CD4-positive, alpha-beta T cell treated with Interleukin-15 for 4 hours (primary cell): ENCODE measurements at regions not wholly inside any gene's neighbourhood (a gene's known extent, or its start where the extent isn't known, plus 50 kb on each side); places are given as distances from the start of the nearest gene placed in this dataset.

Experiments
- DNase-seq: peaks from one replicate; pipeline ENCODE4 v3.0.0-alpha.2; 2020; ENCODE audit warnings: low spot score

- DNase-seq: no peak
Observed at GRCh38 chr9:13896922-13897835, 416.8 kb downstream of the NFIB start.

DNA sequence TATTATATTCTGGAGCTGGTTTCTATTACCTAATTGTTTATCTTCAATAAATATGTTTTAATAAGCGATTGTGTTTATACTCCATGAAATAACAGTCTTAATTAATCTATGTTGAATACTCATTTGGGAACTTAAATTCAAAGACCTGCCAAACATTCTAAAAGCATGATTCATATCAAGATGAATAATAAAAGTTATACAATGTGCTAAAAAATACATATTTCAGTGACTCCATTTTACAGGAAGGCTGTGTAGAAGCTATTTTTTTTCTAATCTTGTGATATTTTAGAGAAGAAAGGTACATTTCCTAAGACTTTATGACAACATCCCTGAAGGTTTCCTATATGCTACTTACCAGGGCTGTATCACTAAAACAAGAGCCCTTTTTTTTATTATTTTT lies 417.9 kb downstream of the NFIB start:
- no peak for DNase-seq

- no peak for DNase-seq
Observed at GRCh38 chr9:13885258-13885657, 428.7 kb downstream of the NFIB start.

- DNase-seq: no peak
Observed at GRCh38 chr9:13879981-13880380, 434.0 kb downstream of the NFIB start.

- DNase-seq: no peak
Observed at GRCh38 chr9:13879011-13879410, 434.9 kb downstream of the NFIB start.

- no peak for DNase-seq
Observed at GRCh38 chr9:13878241-13878711, 435.7 kb downstream of the NFIB start.

GRCh38 chr9:13876741-13877140 lies 437.2 kb downstream of the NFIB start:
- DNase-seq: no peak

GRCh38 chr9:13873203-13873602 lies 440.7 kb downstream of the NFIB start:
- no peak for DNase-seq

DNA sequence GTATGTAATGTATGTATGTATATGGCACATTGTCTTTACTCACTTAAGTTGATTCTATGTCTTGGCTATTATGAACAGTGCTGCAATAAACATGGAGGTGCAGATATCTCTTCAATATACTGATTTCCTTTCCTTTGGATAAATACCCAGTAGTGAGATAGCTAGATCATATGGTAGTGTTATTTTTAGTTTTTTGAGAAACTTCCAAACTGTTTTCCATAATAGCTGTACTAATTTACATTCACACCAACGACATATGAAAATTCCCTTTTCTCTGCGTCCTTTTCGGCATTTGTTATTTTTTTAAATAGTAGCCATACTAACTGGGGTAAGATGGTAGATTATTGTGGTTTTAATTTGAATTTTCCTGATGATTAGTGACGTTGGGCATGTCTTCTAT lies 445.6 kb downstream of the NFIB start:
- DNase-seq: no peak

DNA sequence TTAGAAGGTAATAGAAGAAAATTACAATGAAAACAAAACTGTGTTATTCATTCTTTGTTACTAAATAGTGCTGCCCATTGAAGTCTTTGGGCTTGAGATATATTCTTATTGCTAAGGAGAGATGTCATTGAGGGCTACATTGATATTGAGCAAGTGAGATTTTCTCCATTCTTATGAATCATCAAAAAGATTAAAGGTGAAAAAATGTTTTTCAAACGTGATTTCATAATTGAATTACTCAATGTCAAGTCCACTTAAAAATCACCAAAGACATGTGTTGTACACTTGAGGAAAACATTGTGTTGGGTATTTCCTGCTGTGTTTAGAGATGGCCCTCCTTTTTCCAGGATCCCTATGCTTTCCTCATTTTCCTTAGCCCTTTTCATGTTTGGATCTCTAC lies 448.1 kb downstream of the NFIB start:
- no peak for DNase-seq

DNA sequence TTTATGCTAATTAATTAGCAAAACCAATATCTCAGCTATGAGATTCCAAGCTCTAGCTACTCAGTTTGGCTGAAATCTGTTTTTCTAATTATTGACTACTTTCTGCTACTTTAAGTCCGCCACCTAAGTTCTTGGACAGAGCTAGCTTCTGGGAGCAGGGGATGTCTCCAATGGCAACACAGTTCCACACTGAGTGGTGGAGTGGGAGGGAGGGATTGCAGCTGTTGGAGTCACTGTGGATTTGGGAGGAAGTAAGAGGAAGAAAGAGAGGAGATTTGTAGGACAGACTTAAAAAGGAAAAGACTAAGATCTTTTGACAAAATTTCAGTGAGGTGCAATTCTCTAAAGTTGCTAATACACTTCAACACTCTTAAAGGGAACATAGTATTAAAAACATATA lies 450.8 kb downstream of the NFIB start:
- no peak for DNase-seq

DNA sequence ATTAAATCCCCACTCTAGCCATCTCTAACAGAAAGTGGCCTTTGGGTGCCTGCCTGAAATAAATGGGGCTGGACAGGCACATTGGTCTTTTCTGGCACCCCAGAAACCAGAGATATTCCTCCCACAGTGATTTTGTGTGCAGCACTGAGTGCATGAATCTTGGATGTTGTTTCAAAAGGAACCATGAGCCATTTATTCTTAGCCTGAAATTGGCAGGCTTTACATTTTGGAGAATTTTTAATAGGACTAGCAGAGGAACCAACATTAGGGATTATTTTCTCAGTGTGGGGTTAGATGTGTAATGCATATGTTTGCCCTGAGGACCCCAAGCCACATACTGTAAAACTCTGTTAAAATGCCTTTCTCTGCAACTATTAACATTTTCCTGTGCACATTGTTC lies 451.3 kb downstream of the NFIB start:
- DNase-seq: no peak

GRCh38 chr9:13860946-13861640 lies 452.8 kb downstream of the NFIB start:
- DNase-seq: no peak

GRCh38 chr9:13860019-13860418 lies 453.9 kb downstream of the NFIB start:
- no peak for DNase-seq

- DNase-seq: no peak
Observed at GRCh38 chr9:13857521-13857920, 456.4 kb downstream of the NFIB start.

- no peak for DNase-seq
Observed at GRCh38 chr9:13847270-13847669, 466.7 kb downstream of the NFIB start.

DNA sequence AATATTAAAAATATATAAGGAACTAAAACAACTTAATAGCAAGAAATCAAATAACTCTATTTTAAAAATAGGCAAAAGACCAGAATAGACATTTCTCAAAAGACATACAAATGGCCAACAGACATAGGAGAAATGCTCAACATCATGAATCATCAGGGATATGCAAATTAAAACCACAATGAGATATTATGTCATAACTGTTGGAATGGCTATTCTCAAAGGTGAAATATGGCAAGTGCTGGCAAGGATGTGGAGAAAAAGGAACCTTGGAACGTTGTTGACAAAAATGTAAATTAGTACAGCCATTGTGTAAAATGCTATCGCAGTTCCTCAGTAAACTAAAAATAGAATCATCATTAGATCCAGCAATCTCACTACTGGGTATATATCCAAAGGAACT lies 468.5 kb downstream of the NFIB start:
- no peak for DNase-seq

GRCh38 chr9:13841746-13842462 lies 472.0 kb downstream of the NFIB start:
- DNase-seq: no peak

- DNase-seq: no peak
Observed at GRCh38 chr9:13832446-13832845, 481.5 kb downstream of the NFIB start.

DNA sequence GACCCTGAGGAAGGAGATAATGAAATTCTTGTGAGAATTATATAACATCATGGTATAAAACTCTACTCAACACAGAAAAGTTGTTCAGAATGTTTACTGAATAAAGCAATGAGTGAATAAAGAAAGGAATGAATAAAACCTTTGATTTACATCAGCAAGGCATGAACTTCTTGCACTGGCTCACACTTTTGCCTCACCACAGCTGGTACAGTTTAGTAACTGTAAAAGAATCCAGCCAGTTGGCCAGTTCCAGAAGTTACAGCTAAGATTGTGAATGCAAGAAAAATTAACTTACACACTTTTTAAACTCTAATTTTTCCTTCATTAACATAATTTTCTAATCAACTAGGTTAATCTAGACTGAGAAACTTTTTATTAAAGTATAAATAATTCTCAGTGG lies 490.9 kb downstream of the NFIB start:
- no peak for DNase-seq

DNA sequence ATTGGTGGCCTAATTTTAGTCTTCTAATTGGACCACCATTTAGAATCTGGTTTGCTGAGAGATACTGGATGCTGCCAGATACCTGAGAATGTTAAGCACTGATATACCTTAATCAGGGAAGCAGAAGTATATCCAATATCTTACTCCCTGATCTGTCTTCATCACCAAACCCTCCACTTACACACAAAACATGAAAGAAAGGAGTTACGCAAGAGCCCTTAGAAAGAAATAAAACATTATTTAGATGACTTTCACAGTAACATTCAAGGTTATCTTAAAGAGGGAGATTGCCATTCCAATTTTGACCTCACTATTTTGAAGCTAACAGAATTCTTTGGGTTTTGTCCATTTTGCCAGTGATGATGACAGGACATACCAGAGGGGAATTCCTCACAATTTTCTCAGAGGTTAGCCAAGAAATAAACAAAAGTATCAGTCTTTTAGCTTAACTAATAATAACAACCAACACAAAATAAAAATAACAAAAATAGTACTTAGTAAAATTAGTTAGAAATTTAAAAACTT lies 496.1 kb downstream of the NFIB start:
- no peak for DNase-seq

DNA sequence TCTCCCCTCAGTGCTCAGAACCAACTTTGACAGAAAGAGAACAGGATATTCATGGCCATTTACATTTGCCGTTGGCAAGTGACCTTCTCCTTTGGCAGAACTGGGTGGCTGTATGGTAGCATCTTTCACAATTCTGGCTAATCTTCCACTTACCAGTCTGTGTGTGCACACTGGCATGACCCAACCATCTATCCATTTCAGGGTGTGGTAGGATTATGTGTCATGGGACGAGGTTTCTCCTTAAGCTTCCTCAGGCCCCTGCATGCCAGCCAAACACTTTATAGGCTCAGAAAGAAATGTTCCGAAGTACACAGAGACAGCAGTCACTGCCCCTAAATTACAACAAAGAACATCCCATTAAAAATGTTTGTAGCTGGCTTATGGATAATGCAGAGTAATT lies 497.1 kb downstream of the NFIB start:
- no peak for DNase-seq
